ENCODE measurements at regions not wholly inside any gene's neighbourhood (a gene's known extent, or its start where the extent isn't known, plus 50 kb on each side); places are given as distances from the start of the nearest gene placed in this dataset.

DNA sequence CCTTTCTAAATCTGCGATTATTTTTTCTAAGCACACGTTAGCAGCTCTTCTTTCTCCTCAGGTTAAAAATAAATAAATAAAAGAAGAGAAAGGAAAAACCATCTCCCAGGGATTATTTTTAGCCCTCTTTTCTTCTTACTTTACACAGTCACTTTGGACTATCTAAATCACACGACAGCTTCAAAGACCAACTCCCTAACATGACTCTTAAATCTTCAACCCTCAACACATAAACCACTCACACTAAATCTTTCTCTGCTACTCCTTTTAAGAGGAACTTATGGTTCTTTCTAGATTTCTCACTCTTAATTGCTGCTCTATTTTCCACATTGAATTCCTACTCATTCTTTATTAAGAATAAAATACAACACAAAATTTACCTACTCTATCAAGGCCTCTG, 1095.0 kb upstream of the B3GALT2 start:
- no peak for DNase-seq

DNA sequence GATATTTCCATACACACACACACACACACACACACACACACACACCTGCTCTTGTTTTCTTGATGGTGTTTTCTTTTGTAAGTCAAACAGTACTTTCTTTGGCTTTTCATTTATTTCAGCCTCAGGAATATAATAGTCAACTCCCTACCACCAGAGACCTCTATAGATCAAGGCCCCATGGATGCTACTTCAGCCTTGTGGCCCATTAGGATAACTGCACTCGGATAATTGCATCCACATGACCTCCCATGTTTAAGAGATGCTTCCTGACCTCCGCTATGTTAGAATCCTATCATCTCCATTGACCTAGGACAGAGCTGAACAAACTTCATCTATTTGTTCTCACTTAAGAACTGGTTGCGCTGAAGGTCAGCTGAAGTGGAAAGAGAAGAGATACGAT, 1094.0 kb upstream of the B3GALT2 start:
- no peak for DNase-seq

GRCh38 chr1:194279975-194280374, 1093.6 kb upstream of the B3GALT2 start:
- DNase-seq = no peak

DNA sequence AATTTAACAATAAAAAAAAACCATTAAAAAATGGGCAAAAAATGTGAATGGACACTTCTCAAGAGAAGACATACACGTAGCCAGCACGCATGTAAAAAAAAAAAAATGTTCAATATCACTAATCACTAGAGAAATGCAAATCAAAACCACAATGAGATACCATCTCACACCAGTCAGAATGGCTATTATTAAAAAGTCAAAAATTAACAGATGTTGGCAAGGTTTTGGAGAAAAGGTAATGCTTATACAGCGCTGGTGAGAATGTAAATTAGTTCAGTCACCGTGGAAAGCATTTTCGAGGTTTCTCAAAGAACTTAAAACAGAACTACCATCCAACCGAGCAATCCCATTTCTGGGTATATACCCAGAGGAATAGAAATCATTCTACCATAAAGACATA, 1091.5 kb upstream of the B3GALT2 start:
- no peak for DNase-seq

DNA sequence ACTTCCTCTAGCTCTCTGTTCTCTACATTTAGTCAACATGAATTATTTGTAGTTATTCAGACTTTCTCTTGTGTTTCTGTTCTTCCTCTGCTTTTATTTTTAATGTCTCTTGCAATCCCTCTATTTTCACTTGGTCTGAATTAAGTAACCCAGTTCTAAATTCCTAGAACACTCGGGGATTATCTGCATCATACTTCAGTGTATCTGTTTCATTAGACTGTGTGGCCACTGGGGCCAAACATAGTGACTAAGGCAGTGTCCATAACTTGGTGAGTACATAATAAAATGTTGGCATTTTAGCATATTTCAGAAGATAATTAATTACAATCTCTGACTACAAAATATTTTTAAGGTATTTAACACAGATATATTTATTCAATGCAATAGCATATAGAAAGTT, 1087.2 kb upstream of the B3GALT2 start:
- no peak for DNase-seq

DNA sequence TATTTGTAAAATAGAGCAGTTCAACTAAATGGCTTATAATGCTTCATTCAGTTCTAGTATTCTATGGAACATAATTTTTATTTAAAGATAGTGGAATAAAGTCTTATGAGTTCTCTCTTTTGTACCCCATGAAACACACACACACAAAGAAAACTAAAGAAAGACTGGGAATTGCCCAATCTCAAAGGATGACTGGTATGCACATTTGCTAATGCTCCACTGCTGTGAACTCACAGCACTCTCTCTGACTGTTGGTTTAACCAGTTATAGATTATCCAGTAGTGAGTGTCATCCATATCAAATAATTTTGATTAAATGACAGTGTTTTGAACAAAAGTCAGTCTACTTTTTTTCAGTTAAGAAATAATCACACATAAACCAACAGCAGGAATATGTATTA, 1082.4 kb upstream of the B3GALT2 start:
- no peak for DNase-seq

- DNase-seq = no peak
Observed at GRCh38 chr1:194267021-194267420, 1080.6 kb upstream of the B3GALT2 start.

GRCh38 chr1:194256010-194256409, 1069.6 kb upstream of the B3GALT2 start:
- DNase-seq = no peak

DNA sequence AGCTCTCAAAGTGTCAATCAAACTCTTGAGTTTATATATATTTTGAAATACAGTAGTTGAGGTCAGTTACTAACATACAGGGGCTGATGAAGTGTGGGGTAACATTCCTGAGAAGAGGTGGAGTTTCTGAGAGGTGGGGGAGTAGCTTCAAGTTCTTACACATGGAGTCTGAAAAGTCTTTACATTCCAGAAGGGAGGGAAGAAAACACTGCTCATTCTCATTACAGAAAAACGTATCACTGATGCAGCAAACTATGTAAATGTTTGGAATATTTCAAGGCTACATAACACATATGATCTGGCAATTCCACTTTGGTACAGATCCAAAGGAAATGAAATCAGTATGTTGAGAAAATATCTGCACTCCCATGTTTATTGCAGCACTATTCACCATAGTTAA, 1065.8 kb upstream of the B3GALT2 start:
- no peak for DNase-seq

- no peak for DNase-seq
Observed at GRCh38 chr1:194241215-194241614, 1054.8 kb upstream of the B3GALT2 start.

- no peak for DNase-seq
Observed at GRCh38 chr1:194233069-194233468, 1046.7 kb upstream of the B3GALT2 start.

DNA sequence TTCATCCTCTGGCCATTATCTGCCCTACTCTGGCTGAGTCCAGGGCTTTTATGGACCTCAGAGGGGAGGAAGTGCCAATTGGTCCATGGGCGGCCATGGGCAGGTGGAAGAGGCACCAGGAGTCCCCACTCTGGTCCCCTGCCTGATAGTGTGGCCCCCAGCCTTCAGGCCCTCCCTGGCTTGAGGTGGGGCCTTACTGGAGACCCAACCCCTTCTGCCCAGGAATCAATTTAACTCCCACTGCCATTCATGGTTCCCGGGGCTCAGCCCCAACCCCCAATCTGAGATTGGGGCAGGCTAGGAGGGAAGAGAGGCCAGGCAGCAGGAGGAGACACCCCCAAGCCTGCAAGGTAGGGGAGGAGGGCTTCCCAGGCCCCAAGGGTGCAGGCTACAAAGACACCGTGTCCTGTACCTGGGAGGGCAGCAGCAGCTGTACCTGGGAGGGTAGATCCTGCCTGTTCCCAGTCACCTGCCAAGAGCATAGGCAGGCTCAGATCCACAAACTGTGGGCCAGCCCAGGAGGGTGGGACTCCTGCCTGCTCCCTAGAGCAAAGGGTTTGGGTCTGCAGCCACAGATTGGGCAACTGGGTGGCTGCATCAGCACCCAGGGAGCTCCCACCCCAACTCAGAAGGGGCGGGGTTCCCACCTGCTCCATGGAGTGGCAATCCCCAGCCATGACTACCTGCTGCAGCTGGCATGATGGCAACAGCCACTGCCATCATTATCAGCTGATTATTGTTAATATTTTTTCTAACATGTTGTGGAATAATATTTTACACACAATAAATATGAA, 1044.1 kb upstream of the B3GALT2 start:
- no peak for DNase-seq

GRCh38 chr1:194228427-194228826, 1042.0 kb upstream of the B3GALT2 start:
- no peak for DNase-seq

DNA sequence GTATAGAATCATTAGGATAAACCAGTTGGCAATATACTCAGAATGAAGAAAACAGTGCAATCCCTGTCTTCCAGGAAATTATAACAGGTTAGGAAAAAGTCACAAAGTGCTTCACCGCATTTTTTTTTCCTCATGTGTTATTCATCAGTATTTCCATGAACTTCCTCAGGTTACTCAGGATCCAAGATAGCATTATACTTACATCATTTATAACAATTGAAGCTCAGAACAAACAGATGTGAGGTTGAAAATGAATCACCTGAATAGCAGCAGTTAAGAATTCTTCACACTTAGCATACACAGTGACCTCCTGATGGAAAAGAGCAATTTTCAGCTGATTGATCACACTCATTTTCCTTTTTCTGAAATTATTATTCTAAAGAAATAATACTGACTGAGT, 1040.7 kb upstream of the B3GALT2 start:
- no peak for DNase-seq

GRCh38 chr1:194225821-194226220, 1039.4 kb upstream of the B3GALT2 start:
- no peak for DNase-seq

DNA sequence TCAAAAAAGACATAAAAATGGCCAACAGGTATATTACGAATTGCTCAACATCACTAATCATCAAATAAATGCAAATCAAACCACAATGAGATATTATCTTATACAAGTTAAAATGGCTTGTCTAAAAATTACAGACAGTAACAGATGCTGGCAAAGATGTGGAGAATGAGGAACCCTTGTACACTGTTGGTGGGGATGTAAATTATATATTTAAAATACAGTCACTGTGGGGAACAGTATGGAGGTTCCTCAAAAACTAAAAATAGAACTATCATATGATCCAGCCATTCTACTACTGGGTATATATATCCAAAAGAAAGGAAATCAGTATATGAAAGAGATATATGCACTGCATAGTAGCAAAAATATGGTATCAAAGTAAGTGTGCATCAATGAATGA, 1037.2 kb upstream of the B3GALT2 start:
- DNase-seq = no peak

DNA sequence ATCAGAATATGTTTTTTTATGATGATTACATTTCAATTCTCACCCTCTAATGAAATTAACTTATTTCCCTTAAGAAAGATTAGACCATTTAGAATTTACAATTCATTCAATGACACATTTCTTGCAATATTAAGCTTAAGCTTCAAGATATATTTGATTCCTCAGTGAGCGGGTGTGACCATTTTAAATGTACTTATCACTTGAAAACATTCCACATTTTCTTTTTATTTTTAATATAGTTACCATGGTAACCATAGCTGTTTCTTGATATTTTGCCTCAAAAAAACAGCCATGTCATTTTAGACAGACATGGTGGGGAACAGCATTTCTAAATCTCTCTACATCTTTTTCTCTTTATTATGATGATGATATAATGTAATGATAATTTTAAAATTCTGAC, 1029.0 kb upstream of the B3GALT2 start:
- no peak for DNase-seq

GRCh38 chr1:194214735-194215134, 1028.3 kb upstream of the B3GALT2 start:
- no peak for DNase-seq

- no peak for DNase-seq
Observed at GRCh38 chr1:194209920-194210319, 1023.5 kb upstream of the B3GALT2 start.

DNA sequence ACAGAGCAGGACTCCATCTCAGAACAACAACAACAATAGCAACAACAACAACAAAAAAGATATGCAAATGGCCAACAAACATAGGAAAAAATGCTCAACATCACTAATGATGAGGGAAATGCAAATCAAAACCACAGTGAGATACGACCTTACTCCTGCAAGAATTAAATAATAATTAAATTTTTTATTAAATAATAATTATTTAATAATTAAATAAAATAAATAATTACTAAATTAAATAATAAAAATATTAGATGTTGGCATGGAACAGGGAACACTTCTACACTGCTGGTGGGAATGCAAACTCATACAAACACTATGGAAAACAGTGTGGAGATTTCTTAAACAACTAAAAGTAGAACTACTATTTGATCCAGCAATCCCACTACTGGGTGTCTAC, 1022.3 kb upstream of the B3GALT2 start:
- DNase-seq = no peak

- DNase-seq = no peak
Observed at GRCh38 chr1:194196562-194196961, 1010.1 kb upstream of the B3GALT2 start.

GRCh38 chr1:194194724-194195123, 1008.3 kb upstream of the B3GALT2 start:
- DNase-seq = no peak

- DNase-seq = no peak
Observed at GRCh38 chr1:194184974-194185373, 998.6 kb upstream of the B3GALT2 start.

- no peak for DNase-seq
Observed at GRCh38 chr1:194184425-194184824, 998.0 kb upstream of the B3GALT2 start.

DNA sequence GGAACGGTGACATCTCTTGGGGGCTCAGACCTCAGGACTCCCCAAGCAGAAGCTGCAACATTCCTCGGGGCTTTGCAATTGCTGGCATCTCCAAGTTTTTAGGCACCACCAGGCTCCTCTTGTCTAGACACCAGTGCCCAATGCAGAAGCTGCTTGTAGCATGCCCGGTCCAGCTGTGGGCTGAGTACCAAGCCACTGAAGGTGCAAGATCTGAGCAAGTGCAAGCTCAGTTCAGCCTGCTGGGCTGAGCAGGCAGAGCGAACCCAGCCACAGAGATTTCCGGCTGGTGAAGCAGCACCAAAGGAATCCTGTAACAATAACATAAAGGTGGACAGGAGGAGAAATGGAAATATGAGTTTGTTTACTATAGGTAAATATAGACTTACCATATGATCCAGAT, 995.4 kb upstream of the B3GALT2 start:
- no peak for DNase-seq
